GM21825 (cell line): ENCODE measurements at regions not wholly inside any gene's neighbourhood (a gene's known extent, or its start where the extent isn't known, plus 50 kb on each side); places are given as distances from the start of the nearest gene placed in this dataset.
"Not testable (repeated sequence)": the region's sequence is repeated elsewhere in the genome, so short reads cannot be mapped to it uniquely, and the experiment has no call there.

ENCODE experiments used
- ATAC-seq: cut with Tn5 transposase; IDR thresholded peaks from one replicate; pipeline ENCODE4 v1.9.1; 2021; ENCODE audit warnings: mild to moderate bottlenecking, moderate library complexity; ENCODE audit not compliant: unreplicated experiment

- ATAC-seq, result not testable (repeated sequence)
Observed at GRCh38 chr7:116410694-116411093, 88.8 kb upstream of the CAV2 start.

- no peak for ATAC-seq
Observed at GRCh38 chr7:116417593-116418345, 81.8 kb upstream of the CAV2 start.

GRCh38 chr7:116418524-116418923 lies 81.0 kb upstream of the CAV2 start:
- no peak for ATAC-seq

- ATAC-seq, result no peak
Observed at GRCh38 chr7:116420003-116420402, 79.5 kb upstream of the CAV2 start.

- no peak for ATAC-seq
Observed at GRCh38 chr7:116421298-116421697, 78.2 kb upstream of the CAV2 start.

GRCh38 chr7:116422683-116423082 lies 76.9 kb upstream of the CAV2 start:
- no peak for ATAC-seq

- no peak for ATAC-seq
Observed at GRCh38 chr7:116423499-116423898, 76.0 kb upstream of the CAV2 start.

GRCh38 chr7:116425647-116426209 lies 73.8 kb upstream of the CAV2 start:
- ATAC-seq, result no peak

- ATAC-seq, result no peak
Observed at GRCh38 chr7:116426428-116427156, 72.9 kb upstream of the CAV2 start.

- no peak for ATAC-seq
Observed at GRCh38 chr7:116429986-116430619, 69.4 kb upstream of the CAV2 start.

- no peak for ATAC-seq
Observed at GRCh38 chr7:116431787-116432526, 67.6 kb upstream of the CAV2 start.

GRCh38 chr7:116432527-116432916 lies 67.0 kb upstream of the CAV2 start:
- ATAC-seq, result no peak

- ATAC-seq, result no peak
Observed at GRCh38 chr7:116433246-116433645, 66.3 kb upstream of the CAV2 start.

- ATAC-seq, result no peak
Observed at GRCh38 chr7:116434820-116435341, 64.7 kb upstream of the CAV2 start.

GRCh38 chr7:116436305-116436826 lies 63.2 kb upstream of the CAV2 start:
- ATAC-seq, result no peak

- no peak for ATAC-seq
Observed at GRCh38 chr7:116438267-116438666, 61.3 kb upstream of the CAV2 start.

GRCh38 chr7:116439005-116439404 lies 60.5 kb upstream of the CAV2 start:
- no peak for ATAC-seq

- ATAC-seq, result no peak
Observed at GRCh38 chr7:116439841-116440549, 59.5 kb upstream of the CAV2 start.

GRCh38 chr7:116441534-116441933 lies 58.0 kb upstream of the CAV2 start:
- ATAC-seq, result no peak

GRCh38 chr7:116443101-116443523 lies 56.4 kb upstream of the CAV2 start:
- ATAC-seq, result no peak
